KBM-7 (cell line): ENCODE measurements at regions not wholly inside any gene's neighbourhood (a gene's known extent, or its start where the extent isn't known, plus 50 kb on each side); places are given as distances from the start of the nearest gene placed in this dataset.
"Not testable (repeated sequence)": the region's sequence is repeated elsewhere in the genome, so short reads cannot be mapped to it uniquely, and the experiment has no call there.

Source experiments
- DNase-seq: peaks from one replicate; pipeline ENCODE4 v3.0.0-alpha.2; 2015
- in situ Hi-C: fragments of 300-500 bp; cut with MboI; formaldehyde crosslinking; loops from 2 replicates; pipeline ENCODE4 v1.14.3; 2020; ENCODE audit warnings: low sequenced_read_pairs, low pct_unique_long_range_greater_than_20kb, mixed read lengths

- peak; percentile 4 for DNase-seq
- in situ Hi-C loops = no loop called here
Observed at GRCh38 chr9:99628849-99629620, 192.7 kb upstream of the NR4A3 start.

DNA sequence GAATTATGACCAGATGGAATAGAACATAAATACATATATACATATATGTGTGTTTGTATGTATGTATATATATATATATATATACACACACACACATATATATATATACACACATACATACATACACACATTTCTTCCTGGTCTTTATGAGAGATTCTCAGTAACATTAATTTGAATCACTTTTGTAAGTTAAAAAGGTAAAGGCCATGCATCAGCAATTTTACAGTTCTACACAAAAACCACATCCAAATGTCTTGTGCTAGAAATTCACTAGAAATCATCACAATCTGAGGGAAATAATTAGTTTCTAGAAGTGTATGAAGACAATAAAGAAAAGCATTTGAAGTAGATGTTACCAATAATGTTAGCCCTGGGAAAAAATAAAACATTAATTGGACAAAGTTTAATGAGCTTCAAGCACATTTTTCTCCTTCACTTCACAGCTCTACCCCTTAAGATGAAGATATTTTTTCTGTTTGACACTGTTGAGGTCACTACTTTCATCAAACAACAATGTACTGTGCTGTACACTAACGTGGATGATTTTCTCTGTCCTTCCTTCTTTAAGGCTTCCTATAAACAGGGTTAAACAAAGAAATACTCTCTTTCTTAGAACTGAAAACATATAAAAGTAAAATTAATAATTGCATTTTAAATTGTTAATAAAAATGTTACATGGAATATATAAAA, 189.2 kb upstream of the NR4A3 start:
- DNase-seq = no peak
- in situ Hi-C loops = no loop called here

DNA sequence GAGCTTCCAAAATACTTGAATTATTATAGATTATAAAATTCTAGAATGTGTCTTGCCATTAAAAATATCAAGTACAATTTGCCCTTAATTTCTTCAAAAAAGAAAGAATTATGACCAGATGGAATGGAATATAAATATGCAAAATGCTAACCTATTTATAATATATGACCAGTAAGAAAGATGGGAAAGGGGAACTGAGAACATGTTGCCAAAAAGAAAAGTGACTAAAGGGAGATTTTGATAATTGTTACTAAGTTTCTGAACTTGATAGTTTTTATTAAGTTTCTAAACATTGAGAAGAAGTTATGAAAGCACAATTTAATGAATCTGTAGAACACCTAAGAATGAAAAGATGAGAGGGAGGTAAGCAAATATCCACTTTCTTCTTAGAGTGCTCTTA, 188.4 kb upstream of the NR4A3 start:
- DNase-seq = no peak
- in situ Hi-C loops = no loop called here

- in situ Hi-C loops = no loop called here
- no peak for DNase-seq
Observed at GRCh38 chr9:99634186-99634585, 187.5 kb upstream of the NR4A3 start.

DNA sequence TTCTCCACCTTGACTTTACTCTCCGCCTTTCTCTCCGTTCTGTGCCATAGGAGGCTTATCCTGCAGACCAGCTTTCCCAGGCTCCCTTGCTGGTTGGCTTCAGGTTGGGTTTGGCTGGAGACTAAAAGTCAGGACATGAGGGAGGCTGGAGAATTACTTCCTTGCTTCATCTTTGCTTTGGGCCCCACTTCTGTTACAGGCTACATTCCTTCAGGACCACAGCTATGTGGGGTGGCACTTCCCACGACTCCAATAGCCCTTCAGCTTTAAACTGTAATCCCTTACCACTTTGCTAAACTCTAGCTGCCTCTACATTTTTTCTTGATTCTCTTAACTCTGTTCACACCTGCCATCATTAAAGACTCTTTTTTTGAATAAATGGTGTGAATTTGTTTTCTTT, 186.7 kb upstream of the NR4A3 start:
- DNase-seq = no peak
- in situ Hi-C loops = no loop called here

- in situ Hi-C loops = no loop called here
- no peak for DNase-seq
Observed at GRCh38 chr9:99637641-99638040, 184.0 kb upstream of the NR4A3 start.

- no peak for DNase-seq
- in situ Hi-C loops = no loop called here
Observed at GRCh38 chr9:99638971-99639370, 182.7 kb upstream of the NR4A3 start.

DNA sequence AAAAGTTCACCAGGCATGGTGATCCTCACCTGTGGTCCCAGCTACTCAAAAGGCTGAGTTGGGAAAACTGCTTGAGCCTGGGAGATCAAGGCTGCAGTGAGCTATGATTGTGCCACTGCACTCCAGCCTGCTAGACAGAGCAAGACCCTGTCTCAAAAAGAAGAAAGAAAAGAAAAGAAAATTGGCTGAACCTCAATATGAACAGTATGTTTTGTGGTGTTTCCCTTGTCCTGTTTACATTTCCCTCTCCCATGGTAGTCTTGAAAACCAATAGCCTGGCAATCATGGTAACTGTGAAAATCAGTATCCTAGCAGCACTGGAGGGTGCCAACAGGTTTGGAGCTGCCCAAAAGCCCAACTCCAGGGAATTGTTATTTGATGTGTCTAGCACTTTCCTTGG, 174.1 kb upstream of the NR4A3 start:
- in situ Hi-C loops = no loop called here
- no peak for DNase-seq

DNA sequence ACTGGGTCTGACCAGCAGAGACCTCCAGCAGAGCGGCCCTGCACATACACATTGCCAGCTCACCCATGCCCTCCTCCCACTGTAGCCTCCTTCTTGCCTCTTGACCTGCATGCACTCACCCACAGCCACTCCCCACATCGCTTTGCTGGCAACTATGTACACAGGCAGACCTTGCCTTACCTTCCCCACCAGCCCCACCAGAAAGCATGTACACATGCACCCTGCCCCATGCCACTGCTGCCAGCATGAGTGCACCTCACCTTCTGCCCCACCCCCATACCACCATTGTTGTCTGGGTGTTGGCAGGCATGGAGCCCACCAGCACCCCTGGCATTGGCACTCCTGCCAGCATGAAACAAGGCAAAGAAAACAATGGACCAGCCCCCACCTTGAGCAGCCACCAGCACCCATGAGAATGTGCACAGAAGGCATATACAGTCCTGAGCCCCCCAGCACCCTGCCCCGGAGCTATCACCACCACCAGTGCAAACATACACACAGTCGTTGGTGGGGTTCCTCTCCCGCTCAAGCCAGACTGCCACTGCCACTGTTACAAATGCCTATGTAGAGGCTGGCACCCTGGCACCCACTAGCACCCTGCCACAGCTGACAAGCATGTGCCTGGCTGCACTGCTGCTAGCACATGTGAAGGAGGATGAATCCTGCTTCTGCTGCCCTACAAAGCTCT, 171.4 kb upstream of the NR4A3 start:
- in situ Hi-C loops = no loop called here
- no peak for DNase-seq

- in situ Hi-C loops = no loop called here
- DNase-seq = peak; percentile 8
Observed at GRCh38 chr9:99660191-99660636, 161.5 kb upstream of the NR4A3 start.

DNA sequence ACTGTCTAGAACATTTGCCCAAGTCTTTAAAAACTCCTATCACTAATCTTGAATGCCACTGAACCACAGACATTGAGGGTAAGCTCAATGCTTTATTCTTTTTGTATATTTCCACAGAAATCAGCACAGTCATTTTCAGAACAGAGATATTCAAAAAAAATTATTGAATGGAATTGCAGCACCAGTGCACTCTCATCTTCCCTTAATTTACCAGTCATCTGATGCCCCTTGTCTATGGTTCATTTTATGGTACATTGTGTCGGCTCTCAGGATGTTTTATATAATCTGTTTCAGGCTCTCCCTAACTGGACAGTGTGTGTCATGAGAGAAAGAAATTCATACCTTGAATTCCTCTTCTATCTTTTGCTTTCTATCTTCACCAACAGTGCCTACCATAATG, 158.4 kb upstream of the NR4A3 start:
- DNase-seq = no peak
- in situ Hi-C loops = no loop called here

DNA sequence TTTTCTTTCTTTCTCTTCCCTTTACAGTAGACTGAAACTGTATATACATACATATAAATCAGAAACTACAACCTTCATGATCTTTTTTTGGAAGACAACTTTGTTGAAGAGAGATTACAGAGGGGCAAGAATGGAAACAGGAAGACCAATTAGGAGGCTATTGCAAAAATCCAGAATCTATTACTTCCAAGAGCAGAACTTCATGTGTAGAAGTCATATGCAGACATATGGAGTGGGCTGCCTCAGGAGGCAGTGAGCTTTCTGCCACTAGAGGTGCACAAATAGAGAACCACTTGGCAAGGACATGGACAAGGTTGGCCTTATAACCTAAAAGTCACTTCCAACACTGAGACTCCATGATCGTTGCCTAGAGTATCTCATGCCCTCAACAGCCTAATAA, 157.8 kb upstream of the NR4A3 start:
- in situ Hi-C loops = no loop called here
- DNase-seq = no peak

DNA sequence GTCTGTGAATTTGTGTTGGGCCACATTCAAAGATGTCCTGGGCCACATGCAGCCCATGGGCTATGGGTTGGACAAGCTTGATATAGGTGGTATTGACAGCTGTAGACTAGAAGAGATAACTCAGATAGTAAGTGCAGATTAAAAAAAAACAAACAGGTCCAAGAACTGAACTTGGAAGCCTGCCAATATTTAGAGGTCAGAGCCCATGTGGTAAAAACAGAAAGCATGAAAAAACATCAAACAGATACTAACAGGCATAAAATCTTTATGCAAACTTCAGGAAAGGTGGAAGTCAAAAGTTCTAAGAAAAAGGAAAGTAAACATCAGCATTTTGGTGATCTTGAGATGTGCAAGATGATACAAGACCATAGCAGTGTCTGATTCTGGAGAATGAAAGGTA, 155.1 kb upstream of the NR4A3 start:
- in situ Hi-C loops = no loop called here
- no peak for DNase-seq

DNA sequence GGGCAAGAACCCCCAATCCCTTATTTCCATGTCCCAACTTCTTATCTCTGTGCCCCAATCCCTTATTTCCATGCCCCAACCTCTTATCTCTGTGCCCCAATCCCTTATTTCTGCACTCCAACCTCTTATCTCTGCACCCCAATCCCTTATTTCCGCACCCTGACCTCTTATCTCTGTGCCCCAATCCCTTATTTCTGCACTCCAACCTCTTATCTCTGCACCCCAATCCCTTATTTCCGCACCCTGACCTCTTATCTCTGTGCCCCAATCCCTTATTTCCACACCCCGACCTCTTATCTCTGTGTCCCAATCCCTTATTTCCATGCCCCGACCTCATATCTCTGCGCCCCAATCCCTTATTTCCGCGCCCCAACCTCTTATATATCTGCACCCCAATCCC, 150.8 kb upstream of the NR4A3 start:
- in situ Hi-C loops, DNase-seq: not testable (repeated sequence)

DNA sequence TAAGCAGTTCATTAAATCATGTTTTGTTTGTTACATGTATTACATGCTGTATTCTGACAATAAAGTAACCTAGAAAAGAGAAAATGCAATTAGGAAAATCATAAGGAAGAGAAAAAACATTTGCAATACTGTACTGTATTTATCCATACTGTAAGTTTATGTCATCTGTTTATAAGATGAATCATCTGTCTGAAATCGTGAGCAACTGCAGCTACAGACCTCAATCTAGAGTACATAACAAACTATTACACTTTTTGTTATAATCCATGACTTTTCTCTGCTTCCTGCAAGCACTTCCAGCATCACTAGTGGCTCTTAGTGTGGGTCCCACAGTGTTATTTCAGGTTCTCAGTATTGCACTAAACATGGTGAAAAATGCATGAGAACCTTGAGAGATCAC, 144.4 kb upstream of the NR4A3 start:
- no peak for DNase-seq
- in situ Hi-C loops = no loop called here

DNA sequence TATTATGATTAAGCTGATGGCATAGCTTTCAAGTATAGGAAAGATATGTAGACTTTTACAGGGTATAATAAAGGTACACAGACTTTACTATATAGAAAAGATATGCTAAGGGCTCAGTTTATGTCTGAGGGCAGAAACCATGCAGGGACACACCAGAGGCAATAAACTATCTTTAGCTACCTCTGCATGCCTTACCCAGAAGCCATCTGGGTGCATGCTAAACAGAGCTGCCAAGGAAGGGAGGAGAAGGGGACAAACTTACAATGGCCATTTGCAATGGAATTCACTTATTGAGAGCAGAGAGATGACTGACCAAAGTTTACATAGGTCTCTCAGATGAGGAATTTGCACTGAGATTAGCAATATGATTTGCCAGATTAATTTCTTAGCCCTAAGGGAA, 143.1 kb upstream of the NR4A3 start:
- DNase-seq = no peak
- in situ Hi-C loops = no loop called here

DNA sequence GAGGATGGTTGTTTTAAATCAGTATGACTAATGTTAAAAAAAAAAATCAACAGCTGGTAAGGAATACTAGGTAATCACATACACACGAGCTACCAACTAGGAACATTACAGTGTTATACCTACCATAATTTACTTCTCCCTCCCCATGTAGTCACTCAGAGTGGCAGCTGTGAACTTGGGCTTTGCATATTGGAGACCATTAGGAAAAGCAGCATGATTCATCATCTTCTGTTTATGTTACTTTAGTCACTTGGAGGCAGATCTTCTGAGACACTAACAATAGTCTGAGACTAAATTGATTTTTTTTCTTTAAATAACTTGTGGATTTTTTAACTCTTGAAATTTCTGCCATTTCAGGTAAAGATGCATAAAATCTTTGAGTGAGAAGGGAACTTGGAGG, 141.5 kb upstream of the NR4A3 start:
- no peak for DNase-seq
- in situ Hi-C loops = no loop called here

GRCh38 chr9:99681113-99681512, 140.6 kb upstream of the NR4A3 start:
- in situ Hi-C loops = no loop called here
- DNase-seq = no peak

GRCh38 chr9:99682378-99682777, 139.3 kb upstream of the NR4A3 start:
- in situ Hi-C loops = no loop called here
- no peak for DNase-seq

DNA sequence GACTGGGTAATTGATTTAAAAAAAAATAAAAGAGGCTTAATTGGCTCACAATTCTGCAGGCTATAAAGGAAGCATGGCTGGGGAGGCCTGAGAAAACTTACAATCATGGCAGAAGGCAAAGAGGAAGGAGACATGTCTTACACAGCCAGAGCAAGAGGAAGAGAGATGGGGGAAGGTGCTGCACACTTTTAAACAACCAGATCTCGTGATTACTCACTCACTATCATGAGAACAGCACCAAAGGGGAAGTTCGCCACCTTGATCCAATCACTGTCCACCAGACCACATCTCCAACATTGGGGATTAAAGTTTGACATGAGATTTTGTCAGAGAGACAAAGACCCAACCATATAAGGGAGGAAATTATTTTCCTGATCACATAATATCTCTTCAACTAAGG, 138.8 kb upstream of the NR4A3 start:
- in situ Hi-C loops = no loop called here
- DNase-seq = peak; percentile 24
